IMR-90 (cell line): ENCODE measurements at regions not wholly inside any gene's neighbourhood (a gene's known extent, or its start where the extent isn't known, plus 50 kb on each side); places are given as distances from the start of the nearest gene placed in this dataset.

Experiments
- ATAC-seq: fragments of 200-7000 bp; cut with Tn5 transposase; 2 replicates; pipeline ENCODE4 v1.9.1; 2020; ENCODE audit warnings: low read depth, mild to moderate bottlenecking, moderate library complexity
- BruUV-seq: library from RNA; stranded (reverse); fragments of 400-500 nt; replicated peaks from 2 replicates; lab custom pipeline; 2021; lab: Mats Ljungman, UMichigan
- CTCF ChIA-PET: fragments of 300-600 bp; formaldehyde crosslinking; extraction: SDS; loops from one replicate; lab custom pipeline; 2021; ENCODE audit warnings: antibody characterized with exemption; lab: Yijun Ruan, JAX
- POLR2A ChIA-PET: fragments of 300-600 bp; sonication (Branson Sonifier 250); formaldehyde crosslinking; loops from one replicate; lab custom pipeline; 2022; ENCODE audit warnings: antibody characterized with exemption; ENCODE audit not compliant: unreplicated experiment; lab: Charles Lee
- DNase-seq: peaks from one replicate; pipeline ENCODE4 v3.0.0; 2013
- H2AFZ ChIP-seq: replicated peaks from 2 replicates; pipeline ENCODE3; 2013; ENCODE audit warnings: low read length, mild to moderate bottlenecking; ENCODE audit not compliant: poor library complexity
- H2AK5ac ChIP-seq: 2 replicates; pipeline ENCODE4 v1.6.1; 2013; ENCODE audit warnings: low read depth, low read length, inconsistent platforms
- H2AK9ac ChIP-seq: replicated peaks from 2 replicates; pipeline ENCODE3; 2013; ENCODE audit warnings: mild to moderate bottlenecking, low read depth, low read length, moderate library complexity; ENCODE audit not compliant: poor library complexity
- H2BK120ac ChIP-seq: 2 replicates; pipeline ENCODE4 v1.6.1; 2013; ENCODE audit warnings: low read depth, low read length, inconsistent platforms
- H2BK15ac ChIP-seq: 3 replicates; pipeline ENCODE4 v1.6.1; 2013; ENCODE audit warnings: low read depth, low read length, inconsistent platforms
- H2BK20ac ChIP-seq: 2 replicates; pipeline ENCODE4 v1.6.1; 2013; ENCODE audit warnings: low read depth, mild to moderate bottlenecking, inconsistent platforms, low read length, moderate library complexity
- H2BK5ac ChIP-seq: 2 replicates; pipeline ENCODE4 v1.6.1; 2013; ENCODE audit warnings: mild to moderate bottlenecking, low read depth, low read length, inconsistent platforms; ENCODE audit not compliant: poor library complexity, severe bottlenecking
- H3K14ac ChIP-seq: replicated peaks from 2 replicates; pipeline ENCODE4 v1.6.1; 2013; ENCODE audit warnings: low read depth, low read length, inconsistent platforms
- H3K18ac ChIP-seq: 2 replicates; pipeline ENCODE4 v1.6.1; 2013; ENCODE audit warnings: low read depth, low read length, control low read depth
- H3K23ac ChIP-seq: 2 replicates; pipeline ENCODE4 v1.6.1; 2013; ENCODE audit warnings: low read depth, low read length, inconsistent platforms
- H3K27ac ChIP-seq: 2 replicates; pipeline ENCODE4 v1.5.1; 2013; ENCODE audit warnings: mild to moderate bottlenecking, control low read depth, low read length; ENCODE audit not compliant: insufficient read depth
- H3K27me3 ChIP-seq: 2 replicates; pipeline ENCODE4 v1.6.1; 2013; ENCODE audit warnings: low read length; ENCODE audit not compliant: control insufficient read depth, insufficient read depth
- H3K36me3 ChIP-seq: 2 replicates; pipeline ENCODE4 v1.6.1; 2013; ENCODE audit warnings: low read length, mixed read lengths; ENCODE audit not compliant: control insufficient read depth, insufficient read depth
- H3K4ac ChIP-seq: 2 replicates; pipeline ENCODE4 v1.6.1; 2013; ENCODE audit warnings: low read depth, low read length, inconsistent platforms
- H3K4me1 ChIP-seq: 2 replicates; pipeline ENCODE4 v1.6.1; 2013; ENCODE audit warnings: low read length, mixed read lengths; ENCODE audit not compliant: control insufficient read depth, insufficient read depth
- H3K4me2 ChIP-seq: 2 replicates; pipeline ENCODE4 v1.6.1; 2013; ENCODE audit warnings: low read depth, mild to moderate bottlenecking, control low read depth, low read length, moderate library complexity
- H3K4me3 ChIP-seq: 2 replicates; pipeline ENCODE4 v1.5.1; 2013; ENCODE audit warnings: low read depth, mild to moderate bottlenecking, control low read depth, low read length, moderate library complexity; ENCODE audit not compliant: insufficient read depth
- H3K56ac ChIP-seq: 2 replicates; pipeline ENCODE4 v1.6.1; 2013; ENCODE audit warnings: low read length, inconsistent platforms; ENCODE audit not compliant: insufficient read depth; ENCODE audit errors: extremely low read depth
- H3K79me1 ChIP-seq, 2 experiments: 2 replicates each; pipeline ENCODE4 v1.6.1; 2013; ENCODE audit warnings: low read length in 2 of 2, inconsistent platforms in 1 of 2, low read depth in 1 of 2
- H3K9ac ChIP-seq: 2 replicates; pipeline ENCODE4 v1.6.1; 2013; ENCODE audit warnings: low read depth, low read length, control low read depth
- H3K9me1 ChIP-seq: 2 replicates; pipeline ENCODE4 v1.6.1; 2013; ENCODE audit warnings: low read length, inconsistent platforms; ENCODE audit not compliant: insufficient read depth
- H3K9me3 ChIP-seq: 2 replicates; pipeline ENCODE4 v1.6.1; 2013; ENCODE audit warnings: low read length; ENCODE audit not compliant: control insufficient read depth, insufficient read depth
- H4K20me1 ChIP-seq: 2 replicates; pipeline ENCODE4 v1.6.1; 2013; ENCODE audit warnings: low read length, inconsistent platforms; ENCODE audit not compliant: insufficient read depth
- H4K5ac ChIP-seq: 2 replicates; pipeline ENCODE4 v1.6.1; 2013; ENCODE audit warnings: mild to moderate bottlenecking, low read depth, low read length, control low read depth
- H4K8ac ChIP-seq, 2 experiments: 2 replicates each; pipeline ENCODE4 v1.6.1; 2013; ENCODE audit warnings: low read depth in 2 of 2, low read length in 2 of 2, control low read depth in 1 of 2, inconsistent platforms in 1 of 2
- H4K91ac ChIP-seq: 2 replicates; pipeline ENCODE4 v1.6.1; 2013; ENCODE audit warnings: low read depth, low read length, inconsistent platforms; ENCODE audit not compliant: insufficient read depth
- BHLHE40 ChIP-seq: fragments of 150-350 bp; IDR thresholded peaks from 2 replicates; pipeline ENCODE4 v1.6.1; 2016; ENCODE audit warnings: mild to moderate bottlenecking, low read depth, low read length
- CEBPB ChIP-seq: IDR thresholded peaks from 2 replicates; pipeline ENCODE4 v1.6.1; 2012; ENCODE audit warnings: low read depth, low read length, improper control_type of control experiment
- CHD1 ChIP-seq: IDR thresholded peaks from 2 replicates; pipeline ENCODE4 v1.6.1; 2012; ENCODE audit warnings: low read depth, low read length, improper control_type of control experiment
- FOS ChIP-seq: fragments of 150-350 bp; IDR thresholded peaks from 2 replicates; pipeline ENCODE4 v1.6.1; 2016; ENCODE audit warnings: low read depth, low read length
- MAFK ChIP-seq: IDR thresholded peaks from 2 replicates; pipeline ENCODE4 v1.6.1; 2012; ENCODE audit warnings: low read depth, low read length, improper control_type of control experiment
- MAZ ChIP-seq: IDR thresholded peaks from 2 replicates; pipeline ENCODE4 v1.6.1; 2012; ENCODE audit warnings: low read depth, mild to moderate bottlenecking, low read length, improper control_type of control experiment, moderate library complexity, borderline replicate concordance
- MXI1 ChIP-seq: IDR thresholded peaks from 2 replicates; pipeline ENCODE4 v1.6.1; 2012; ENCODE audit warnings: low read depth, mild to moderate bottlenecking, low read length, moderate library complexity, borderline replicate concordance
- NFE2L2 ChIP-seq: fragments of 150-350 bp; IDR thresholded peaks from 2 replicates; pipeline ENCODE4 v1.6.1; 2016; ENCODE audit warnings: low read depth, mild to moderate bottlenecking, low read length
- RFX5 ChIP-seq: IDR thresholded peaks from 2 replicates; pipeline ENCODE4 v1.8.0; 2012; ENCODE audit warnings: low read depth, mild to moderate bottlenecking, low read length, moderate library complexity
- dilution Hi-C: fragments of 300-500 bp; cut with HindIII; formaldehyde crosslinking; loops from one replicate; pipeline ENCODE4 v1.14.3; 2018; ENCODE audit warnings: low sequenced_read_pairs; ENCODE audit not compliant: unreplicated experiment
- in situ Hi-C: fragments of 300-500 bp; cut with MboI; formaldehyde crosslinking; loops from 3 replicates; pipeline ENCODE4 v1.14.3; 2019; ENCODE audit warnings: low sequenced_read_pairs, inconsistent platforms, mixed read lengths
- intact Hi-C: fragments of 100-400 bp; cut with micrococcal nuclease; formaldehyde crosslinking; loops from 2 replicates; pipeline ENCODE4 v1.10.0; 2022
- TF ChIP-seq, protein P1 (sequence below): fragments of 150-350 bp; IDR thresholded peaks from 2 replicates; pipeline ENCODE4 v1.6.1; 2016; ENCODE audit warnings: low read depth, mild to moderate bottlenecking, low read length, moderate library complexity, borderline replicate concordance
- TF ChIP-seq, protein P2 (sequence below): fragments of 150-350 bp; IDR thresholded peaks from 2 replicates; pipeline ENCODE4 v1.6.1; 2017; ENCODE audit warnings: mild to moderate bottlenecking, antibody characterized with exemption, low read length, low read depth
- TF ChIP-seq, protein P3 (sequence below): conservative IDR thresholded peaks from 2 replicates; pipeline ENCODE4 v1.5.1; 2012; ENCODE audit warnings: mild to moderate bottlenecking, low read depth, low read length, improper control_type of control experiment

DNA sequence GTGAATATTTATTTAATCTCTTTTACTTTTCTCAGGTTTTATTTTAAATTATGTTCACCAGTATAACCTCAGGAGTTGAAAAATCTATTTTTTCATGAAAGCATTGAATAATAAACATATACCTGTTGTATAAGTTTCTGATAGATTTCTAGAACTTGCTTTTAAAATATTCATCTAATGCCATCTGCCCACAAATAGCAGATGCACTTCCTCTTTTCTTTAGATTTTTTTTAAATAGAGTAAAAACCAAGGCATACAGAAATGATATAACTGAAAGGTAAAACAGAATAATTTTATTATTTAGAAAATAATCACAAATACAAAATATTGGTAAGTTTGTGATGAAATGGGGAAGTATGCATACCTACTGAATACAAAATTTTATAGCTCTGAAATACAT is 130.7 kb upstream of the PRMT6 start:
- POLR2A ChIA-PET = no interaction called here
- Histone ChIP-seq H2AFZ (no peak overlapping the region), H2BK120ac (no peak overlapping the region), H2BK20ac (no peak overlapping the region), H4K91ac (no peak overlapping the region), H3K9ac (no peak overlapping the region), H2AK5ac (no peak overlapping the region), H3K4ac (no peak overlapping the region), H3K56ac (no peak overlapping the region), H3K4me3 (no peak overlapping the region), H4K5ac (no peak overlapping the region), H4K20me1 (no peaks in the 10 kb centered on the region), H3K4me1 (no peaks in the 10 kb centered on the region), H3K9me1 (no peaks in the 10 kb centered on the region), H3K18ac (no peak overlapping the region), H3K27ac (no peak overlapping the region), H3K36me3 (no peaks in the 10 kb centered on the region), H2AK9ac (no peak overlapping the region), H3K4me2 (no peak overlapping the region), H3K23ac (no peak overlapping the region), H3K27me3 (no peaks in the 10 kb centered on the region), H3K79me1 (no peaks in the 10 kb centered on the region), H2BK5ac (no peak overlapping the region), H3K14ac (no peak overlapping the region), H3K9me3 (no peaks in the 10 kb centered on the region), H2BK15ac (no peak overlapping the region), H4K8ac (no peak overlapping the region)
- in situ Hi-C loops (no loop called here), dilution Hi-C loops (no loop called here), intact Hi-C loops (no loop called here)
- CTCF ChIA-PET = no interaction called here
- TF ChIP-seq MXI1 = no peak
- no peak for TF ChIP-seq CEBPB
- TF ChIP-seq, protein P1, sequence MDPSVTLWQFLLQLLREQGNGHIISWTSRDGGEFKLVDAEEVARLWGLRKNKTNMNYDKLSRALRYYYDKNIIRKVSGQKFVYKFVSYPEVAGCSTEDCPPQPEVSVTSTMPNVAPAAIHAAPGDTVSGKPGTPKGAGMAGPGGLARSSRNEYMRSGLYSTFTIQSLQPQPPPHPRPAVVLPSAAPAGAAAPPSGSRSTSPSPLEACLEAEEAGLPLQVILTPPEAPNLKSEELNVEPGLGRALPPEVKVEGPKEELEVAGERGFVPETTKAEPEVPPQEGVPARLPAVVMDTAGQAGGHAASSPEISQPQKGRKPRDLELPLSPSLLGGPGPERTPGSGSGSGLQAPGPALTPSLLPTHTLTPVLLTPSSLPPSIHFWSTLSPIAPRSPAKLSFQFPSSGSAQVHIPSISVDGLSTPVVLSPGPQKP = no peak
- no peak for TF ChIP-seq FOS
- TF ChIP-seq, protein P2, sequence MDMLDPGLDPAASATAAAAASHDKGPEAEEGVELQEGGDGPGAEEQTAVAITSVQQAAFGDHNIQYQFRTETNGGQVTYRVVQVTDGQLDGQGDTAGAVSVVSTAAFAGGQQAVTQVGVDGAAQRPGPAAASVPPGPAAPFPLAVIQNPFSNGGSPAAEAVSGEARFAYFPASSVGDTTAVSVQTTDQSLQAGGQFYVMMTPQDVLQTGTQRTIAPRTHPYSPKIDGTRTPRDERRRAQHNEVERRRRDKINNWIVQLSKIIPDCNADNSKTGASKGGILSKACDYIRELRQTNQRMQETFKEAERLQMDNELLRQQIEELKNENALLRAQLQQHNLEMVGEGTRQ = no peak
- TF ChIP-seq CHD1 = no peak
- TF ChIP-seq, protein P3, sequence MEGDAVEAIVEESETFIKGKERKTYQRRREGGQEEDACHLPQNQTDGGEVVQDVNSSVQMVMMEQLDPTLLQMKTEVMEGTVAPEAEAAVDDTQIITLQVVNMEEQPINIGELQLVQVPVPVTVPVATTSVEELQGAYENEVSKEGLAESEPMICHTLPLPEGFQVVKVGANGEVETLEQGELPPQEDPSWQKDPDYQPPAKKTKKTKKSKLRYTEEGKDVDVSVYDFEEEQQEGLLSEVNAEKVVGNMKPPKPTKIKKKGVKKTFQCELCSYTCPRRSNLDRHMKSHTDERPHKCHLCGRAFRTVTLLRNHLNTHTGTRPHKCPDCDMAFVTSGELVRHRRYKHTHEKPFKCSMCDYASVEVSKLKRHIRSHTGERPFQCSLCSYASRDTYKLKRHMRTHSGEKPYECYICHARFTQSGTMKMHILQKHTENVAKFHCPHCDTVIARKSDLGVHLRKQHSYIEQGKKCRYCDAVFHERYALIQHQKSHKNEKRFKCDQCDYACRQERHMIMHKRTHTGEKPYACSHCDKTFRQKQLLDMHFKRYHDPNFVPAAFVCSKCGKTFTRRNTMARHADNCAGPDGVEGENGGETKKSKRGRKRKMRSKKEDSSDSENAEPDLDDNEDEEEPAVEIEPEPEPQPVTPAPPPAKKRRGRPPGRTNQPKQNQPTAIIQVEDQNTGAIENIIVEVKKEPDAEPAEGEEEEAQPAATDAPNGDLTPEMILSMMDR = no peak
- TF ChIP-seq MAZ = no peak
- no peak for TF ChIP-seq MAFK
- TF ChIP-seq BHLHE40 = no peak
- TF ChIP-seq RFX5 = no peak
- no peak for TF ChIP-seq NFE2L2
- no TSS peak for BruUV-seq
- ATAC-seq = no peak
- DNase-seq = no peak
